ENCODE measurements at regions not wholly inside any gene's neighbourhood (a gene's known extent, or its start where the extent isn't known, plus 50 kb on each side); places are given as distances from the start of the nearest gene placed in this dataset.

DNA sequence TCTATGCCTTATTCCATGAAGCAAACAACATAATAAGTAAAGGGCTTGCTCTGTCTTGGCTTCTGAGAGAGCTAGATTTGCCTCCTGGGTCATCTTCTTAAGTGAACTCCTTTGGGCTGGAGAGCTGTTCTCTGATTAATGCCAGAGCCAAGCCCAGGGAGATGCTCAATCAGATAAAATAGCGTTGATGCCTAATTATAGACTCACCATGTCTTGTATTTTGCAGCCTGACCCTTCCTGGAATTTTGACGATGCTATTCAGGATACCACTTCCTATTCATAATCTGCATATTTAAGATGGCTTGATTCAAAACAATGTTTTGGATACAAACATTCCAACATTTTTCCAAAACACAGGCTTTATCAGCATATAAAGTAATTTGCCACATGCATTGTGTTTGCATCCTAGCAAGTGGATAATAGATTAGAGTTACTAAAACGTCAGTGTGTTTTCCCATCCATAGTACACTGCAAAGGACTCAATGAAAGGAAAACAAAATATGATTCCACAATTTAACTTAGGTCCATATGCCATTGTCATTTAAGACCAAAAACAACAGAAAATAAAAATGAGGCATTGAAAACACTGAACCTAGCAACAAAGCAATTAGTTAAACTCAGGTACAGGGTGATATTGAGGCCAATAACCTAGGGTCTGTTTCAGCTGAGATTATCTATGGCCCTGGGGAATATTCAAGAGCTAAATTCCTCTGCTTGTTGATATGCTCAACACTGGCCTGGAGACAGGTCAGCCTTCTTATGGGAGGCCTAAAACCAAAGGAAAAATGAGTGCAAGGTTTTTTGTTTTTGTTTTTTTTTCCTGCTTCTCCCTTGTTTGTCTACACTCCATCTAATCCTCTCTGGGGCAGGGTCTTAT is 184.2 kb upstream of the FOXN3 start:
- DNase-seq = no peak

DNA sequence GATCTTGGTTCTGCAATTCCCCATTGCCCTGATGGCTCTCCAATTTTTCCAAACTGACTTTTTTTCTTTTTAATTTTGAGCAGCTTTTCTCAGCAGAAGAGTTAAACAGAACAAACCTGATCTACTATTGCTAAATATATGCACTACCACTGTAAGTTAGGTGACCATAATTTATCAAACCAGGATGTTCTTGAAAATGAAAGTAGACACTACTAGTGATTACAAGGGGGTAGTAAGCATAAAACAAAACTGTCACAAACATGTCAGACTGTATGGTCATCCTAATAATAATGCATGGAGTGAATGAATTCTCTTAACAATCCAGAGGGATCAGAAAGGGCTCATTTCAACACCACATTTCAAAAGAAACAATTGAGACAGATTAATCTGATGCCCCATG is 183.0 kb upstream of the FOXN3 start:
- no peak for DNase-seq

DNA sequence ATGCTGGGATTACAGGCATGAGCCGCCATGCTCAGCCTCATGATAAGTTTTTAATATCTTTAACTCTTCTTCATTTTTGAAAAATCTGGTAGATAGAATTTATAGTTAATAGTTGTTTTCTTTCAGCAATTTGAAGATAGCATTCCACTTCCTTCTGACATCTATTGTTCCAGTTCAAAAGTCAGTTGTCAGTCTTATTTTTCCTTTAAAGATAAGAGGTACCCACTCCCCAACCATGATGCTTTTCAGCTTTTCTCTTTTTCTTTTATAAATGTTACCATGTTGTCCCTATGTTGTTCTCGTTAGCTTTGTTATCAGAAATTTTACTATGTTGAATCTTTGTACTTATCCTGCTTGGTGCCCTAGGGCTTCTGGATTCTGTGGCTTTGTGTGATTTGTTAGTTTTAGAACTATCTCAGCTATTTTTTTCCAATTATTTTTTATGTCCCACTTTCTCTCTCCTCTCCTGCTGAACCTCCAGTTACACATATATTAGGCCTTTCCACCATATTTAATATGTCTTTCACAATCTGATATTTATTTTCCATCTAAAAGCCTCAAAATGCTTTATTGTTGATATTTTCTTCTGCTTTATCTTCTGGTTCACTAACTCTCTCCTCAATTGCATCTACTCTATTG is 181.6 kb upstream of the FOXN3 start:
- DNase-seq = no peak

DNA sequence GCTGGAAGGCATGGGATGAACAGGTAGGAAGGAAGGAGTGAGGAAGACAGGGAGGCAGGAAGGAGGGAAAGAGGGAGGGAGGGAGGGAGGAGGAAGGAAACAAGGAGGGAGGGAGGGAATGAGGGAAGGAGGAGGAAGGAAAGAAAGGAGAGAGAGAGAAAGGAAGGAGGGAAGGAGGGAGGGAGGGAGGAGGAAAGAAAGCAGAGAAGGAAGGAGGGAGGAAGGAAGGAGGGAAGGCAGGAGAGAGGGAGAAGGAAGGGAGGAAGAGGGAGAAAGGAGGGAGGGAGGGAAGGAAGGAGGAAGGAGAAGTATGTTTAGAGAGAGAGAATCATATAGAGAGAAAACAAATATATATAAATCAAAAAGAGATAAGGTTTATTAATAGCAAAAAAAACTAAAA is 175.9 kb upstream of the FOXN3 start:
- no peak for DNase-seq

DNA sequence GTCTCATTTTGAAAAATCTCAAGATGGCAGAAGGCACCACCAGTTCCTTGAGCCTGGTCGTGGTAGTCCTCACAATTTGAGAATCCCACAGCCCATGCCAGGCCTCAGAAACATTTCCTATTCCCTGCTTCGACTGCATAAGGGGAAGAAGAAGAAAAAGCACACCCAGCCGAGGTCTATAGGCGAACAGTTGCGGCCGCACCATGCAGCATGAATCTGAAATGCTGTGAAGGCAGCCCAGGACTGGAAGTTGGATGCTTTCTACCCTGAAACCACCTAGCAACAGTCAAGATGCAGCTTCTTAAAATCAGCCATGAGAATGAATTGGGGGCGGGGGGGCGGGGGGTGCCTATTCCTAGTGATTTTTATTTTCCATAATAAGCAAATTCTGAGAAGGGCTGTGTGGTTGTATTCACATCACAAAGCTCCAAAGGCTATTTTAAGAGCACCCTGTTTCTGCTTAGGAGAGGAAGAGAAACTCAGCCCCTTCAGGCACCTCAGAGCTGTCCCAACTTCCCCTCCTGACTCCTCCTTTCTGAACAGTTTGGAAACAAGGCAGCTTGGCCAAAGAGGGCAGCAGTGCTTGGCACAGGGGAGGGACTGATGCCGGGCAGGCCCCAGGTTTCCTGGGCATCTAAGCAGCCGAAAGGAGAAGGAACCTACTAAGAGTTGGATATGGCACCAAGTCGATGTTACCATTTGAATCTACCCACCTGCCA is 172.5 kb upstream of the FOXN3 start:
- no peak for DNase-seq

DNA sequence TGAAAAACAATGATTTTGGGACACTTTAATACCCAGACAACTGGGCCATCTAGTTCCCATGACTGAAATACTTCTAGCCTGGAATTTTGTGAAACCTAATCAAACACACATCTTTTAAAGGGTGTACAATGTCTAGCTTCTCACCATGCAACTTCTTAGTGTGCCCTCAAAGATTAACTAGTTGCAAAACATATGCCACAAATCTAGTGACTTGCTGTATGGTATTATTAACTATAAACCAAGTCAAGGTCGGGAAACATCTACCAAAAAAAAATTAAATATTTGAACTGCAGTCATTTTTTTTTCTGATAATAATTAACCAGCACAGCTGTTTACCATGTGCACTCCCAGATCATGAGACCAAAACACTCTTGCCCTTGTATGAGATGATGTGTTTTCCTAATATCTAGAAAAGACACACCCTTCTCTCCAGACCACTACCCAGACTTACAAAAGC is 171.8 kb upstream of the FOXN3 start:
- DNase-seq = no peak

DNA sequence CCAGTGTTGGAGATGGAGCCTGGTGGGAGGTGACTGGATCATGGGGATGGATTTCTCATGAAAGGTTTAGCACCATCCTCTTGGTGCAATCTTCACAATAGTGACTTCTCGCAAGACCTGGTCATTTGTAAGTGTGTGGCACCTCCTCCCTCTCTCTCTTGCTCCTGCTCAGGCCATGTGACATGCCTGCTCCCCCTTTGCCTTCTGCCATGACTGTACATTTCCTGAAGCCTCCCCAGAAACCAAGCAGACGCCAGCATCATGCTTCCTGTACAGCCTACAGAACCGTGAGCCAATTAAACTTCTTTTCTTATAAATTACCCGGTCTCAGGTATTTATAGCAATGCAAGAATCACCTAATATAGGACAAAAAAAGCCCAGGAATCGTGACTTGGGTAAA is 171.0 kb upstream of the FOXN3 start:
- no peak for DNase-seq

DNA sequence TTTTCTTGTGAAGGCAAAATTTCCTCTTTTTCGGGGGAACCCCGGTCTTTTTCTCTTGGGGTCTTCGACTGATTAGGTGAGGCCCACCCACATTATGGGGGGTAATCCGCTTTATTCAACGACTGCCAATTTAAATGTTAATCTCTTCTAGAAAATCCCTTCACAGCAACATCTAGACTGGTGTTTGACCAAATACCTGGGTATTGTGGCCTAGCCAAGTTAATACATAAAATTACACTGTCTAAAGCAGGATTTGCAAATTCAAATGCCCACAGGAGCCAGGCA is 170.0 kb upstream of the FOXN3 start:
- DNase-seq = no peak

DNA sequence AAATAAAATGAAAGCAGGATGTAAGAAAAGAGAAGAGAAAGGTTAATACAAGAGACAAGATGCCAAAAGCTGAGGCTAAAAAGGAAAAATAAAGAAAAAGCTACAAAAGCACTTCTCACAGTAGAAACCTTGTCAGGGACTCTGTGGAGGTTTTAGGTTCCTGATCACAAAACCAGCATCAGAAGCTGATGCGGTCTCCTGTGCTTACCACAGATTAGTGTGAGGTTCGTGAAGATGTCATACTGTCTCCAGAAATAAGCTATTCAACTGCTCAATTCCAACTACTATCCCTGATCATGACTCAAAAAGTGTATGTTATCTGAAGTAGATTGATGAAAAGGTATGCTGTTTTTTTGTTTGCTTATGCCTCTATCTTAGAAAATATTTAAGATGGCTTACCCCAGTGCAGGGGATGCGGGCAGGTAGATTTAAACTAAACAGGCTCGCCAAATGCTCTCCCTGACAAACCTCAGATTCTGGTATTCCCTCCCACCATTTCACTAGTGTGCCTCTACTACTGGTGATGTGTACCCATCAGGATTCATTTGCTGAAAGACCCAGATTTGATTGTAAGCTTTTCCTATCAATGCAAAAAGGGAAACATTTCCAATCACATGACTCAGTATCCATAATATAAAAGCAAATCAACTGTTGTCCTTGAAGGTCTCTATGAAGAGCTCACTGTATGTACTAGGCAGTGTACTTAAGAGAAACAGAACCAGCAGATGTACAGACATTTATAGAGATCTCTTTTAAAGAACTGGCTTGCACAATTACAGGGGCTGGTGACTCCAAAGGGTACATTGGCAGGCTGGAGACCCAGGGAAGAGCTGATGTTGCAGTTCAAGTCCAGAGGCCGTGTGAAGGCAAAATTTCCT is 169.5 kb upstream of the FOXN3 start:
- no peak for DNase-seq

DNA sequence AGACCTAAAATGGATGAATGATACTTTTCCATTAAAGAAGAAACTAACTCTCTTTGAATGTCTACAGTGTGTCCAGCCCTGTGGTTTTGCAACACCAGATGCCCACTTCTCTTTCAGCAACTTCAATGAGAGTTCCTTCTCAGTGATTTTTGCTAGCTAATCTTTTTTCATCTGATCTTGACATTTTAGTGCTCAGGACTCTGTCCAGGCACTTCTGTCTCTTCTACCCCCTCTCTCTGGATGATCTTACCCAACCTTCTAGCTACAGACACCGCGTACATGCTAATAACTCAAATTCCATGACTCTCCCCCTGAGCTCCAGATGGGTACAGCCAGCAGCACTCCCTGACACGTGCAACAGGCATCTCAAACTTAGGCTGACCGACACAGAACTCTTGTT is 161.1 kb upstream of the FOXN3 start:
- DNase-seq = no peak

DNA sequence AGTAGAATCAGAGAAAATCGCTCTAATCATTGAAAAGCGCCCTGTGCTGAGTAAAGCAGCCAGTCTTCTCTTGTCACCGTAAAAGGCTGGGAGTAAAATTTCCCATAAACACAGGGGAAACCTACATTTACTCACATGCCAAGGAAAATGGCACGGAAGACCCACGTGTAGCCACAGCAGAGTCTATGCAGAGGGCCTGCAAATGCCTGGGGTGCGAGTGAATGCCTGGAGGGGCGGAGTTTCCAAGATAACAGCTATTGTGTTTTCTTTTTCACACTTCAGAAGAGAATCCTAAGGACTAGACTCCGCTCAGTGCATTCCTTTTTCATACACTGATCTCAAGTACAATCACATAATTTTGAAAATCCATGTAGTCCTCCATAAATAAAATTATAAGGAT is 159.9 kb upstream of the FOXN3 start:
- no peak for DNase-seq

DNA sequence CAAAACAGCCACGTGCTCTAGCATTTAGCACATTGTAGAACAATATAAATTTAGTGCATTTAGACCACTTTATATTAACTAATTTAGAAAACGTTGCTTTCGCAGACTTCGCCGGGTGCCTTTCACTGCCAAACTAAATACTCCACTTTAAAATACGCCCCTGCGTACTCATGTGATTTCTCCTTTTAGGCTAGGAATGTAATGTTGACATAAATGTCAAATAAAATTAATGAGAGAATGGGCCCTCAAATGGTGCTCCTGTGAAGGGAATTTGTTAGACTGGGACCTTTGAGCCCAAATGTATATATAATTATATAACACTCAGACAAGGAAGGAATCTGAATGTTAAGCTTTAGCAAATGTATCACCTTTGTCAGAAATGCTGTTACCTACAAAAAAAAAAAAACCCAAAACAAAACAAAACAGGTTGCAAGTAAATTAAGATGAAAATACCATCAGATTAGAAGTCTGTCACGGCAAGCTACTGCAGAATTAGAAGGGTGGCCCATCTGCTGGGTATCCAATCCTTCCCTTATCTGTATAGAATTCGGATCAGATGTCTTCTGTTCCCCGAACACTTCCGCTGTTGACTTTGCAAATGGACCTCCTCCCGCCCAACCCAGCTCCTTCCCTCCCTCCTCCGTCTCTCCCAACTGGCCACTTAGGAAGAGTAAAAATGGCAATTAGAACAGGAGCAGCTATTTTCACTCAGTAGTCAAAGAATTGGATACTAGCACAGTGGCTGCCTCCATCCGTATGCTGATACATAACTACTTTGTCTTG is 159.3 kb upstream of the FOXN3 start:
- DNase-seq = no peak

DNA sequence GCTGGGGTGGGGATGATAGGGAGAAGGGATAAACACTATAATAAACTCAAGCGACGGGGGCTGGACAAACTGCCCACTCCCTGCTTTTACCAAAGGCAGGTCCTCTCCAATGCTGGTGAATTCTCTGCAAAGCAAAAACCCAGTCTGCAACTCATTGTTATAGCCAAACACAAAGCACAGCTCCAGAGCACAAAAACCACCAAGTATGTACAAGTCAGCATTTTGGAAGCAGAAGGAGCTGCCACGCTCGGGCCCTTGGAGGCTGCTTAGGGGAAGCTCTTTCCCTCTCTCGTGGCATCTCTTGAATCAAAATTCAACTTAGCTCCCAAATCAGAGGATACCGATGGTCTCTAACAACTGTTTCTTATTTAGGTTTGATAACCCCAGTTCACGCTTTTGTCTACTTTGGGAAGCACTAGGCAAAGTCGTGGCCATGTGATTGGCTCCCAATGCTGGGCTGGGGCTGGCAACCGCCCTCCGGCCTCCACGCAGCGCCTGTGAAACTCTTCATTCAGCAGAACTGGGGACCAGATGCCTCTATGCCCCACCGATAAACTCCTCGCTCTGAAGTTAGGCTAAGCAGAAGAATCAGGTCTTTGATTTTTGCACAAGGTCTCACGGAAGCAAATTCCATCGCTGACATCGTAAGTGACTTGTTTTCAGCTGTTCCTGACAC is 158.5 kb upstream of the FOXN3 start:
- DNase-seq = no peak

DNA sequence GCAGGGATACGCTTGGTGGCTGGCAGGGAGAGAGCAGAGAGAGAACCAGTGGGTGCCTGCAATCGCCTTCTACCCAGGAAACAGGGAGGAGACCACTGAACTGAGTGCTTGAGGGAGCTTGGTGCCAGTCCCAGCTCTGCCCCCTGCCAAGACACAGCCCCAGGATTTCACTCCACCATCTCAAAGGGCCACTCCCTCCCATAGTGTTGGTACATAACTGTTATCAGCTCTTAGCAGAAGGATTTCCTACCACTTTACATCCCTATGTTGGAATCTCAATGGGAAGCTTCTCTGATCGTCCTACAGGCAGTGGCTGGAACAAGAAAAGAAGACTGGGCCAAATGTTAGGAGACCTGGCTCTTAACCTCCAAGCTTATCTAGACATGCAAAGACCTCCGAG is 157.4 kb upstream of the FOXN3 start:
- DNase-seq = no peak

DNA sequence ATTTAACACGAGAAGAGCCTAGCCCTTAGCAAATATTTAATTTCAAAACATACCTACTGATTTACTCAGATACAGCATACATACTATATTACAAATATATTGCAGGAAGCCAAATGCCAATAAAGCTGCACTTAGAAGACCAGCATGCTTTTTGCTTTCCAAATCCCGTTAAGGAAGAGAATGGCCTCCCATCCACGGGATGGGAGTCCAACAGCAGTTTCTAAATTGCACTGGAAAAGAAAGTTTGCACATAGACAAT is 156.3 kb upstream of the FOXN3 start:
- DNase-seq = no peak

DNA sequence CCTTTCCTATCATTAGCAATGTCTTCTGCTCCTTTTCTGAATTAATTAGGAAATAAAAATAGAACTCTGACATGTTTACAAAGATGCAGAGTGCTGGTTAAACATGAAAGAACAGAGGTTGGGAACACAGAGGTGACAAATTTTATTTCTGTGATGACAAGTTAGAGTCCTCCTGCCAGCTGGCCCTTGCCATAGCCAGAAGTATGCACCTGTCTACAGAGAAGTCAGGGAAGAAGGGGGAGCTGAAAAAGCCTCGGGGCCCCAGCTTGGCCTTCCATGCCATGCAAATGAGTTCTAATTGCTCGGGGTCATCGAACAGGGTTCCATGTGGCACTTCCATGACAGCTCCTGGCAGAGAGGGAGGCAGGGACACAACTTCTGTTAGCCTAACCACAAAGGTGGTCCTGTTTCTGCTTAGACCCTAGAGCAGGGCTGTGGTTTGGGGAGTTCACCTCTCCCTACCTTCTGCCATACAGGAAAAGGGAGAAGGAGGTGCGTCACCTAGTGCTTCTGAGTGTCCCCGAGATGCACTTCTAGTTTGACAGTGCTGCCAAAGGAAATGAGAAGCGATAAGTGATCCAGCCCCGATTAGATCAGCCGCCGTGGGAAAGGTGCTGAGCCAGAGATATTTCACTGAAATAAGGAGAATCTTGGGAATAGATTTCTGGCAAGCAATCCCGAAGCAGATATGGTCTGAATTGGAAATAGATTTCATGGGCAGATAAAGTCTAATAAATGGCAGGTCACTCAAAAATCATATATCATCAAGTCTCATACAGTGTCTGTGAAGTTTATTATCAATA is 155.8 kb upstream of the FOXN3 start:
- no peak for DNase-seq

DNA sequence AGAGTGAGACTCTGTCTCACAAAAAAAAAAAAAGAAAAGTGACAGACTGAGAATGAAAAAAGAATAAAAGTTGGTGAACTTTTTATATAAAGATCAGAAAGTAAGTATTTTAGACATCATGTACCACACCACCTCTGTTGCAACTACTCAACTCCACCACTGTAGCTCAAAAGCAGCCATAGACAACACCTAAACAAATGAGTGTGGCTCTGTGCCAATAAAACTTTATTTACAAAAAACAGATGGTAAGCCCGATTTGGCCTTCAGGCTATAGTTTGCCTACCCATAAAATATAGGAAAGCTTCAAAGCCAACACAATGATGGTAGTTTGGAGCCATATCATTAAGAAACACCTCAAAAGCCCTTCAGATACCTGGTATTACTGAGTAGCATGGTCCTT is 154.5 kb upstream of the FOXN3 start:
- no peak for DNase-seq

DNA sequence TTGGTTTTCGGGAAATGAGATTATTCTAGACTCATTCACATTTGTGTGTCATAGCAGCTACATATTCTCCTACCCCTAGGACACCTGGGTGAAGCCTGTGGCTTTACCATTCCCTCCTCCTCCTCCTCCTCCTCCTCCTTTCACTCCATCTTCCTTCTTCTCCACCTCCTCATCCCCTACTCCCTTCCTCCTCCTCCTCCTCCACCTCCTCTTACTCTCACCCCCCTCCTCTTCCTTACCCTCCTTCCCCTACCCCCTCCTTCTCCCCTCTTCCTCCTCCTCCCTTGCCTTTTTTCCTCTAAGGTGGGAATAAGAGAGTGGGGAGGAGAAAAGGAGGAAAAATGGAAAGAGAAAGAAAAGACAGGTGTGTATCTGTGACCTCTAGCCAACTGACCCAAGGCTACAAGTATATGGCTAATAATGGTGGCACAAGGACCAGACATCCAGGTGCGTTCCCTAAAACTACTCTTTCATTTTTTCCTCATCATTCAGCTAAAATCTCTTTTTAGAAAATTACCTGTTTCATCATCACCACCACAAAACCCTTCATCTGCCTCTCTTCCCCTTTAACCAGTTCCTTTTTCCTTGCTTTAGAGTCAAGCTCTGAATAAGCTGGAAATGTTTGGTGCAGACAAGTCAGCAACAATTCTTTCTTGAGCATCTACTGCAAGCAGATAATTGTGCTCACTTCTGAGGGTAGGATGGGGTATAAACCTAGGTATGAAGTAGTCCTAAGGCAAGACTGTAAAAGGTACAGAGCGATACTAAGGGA is 149.8 kb upstream of the FOXN3 start:
- DNase-seq = no peak

DNA sequence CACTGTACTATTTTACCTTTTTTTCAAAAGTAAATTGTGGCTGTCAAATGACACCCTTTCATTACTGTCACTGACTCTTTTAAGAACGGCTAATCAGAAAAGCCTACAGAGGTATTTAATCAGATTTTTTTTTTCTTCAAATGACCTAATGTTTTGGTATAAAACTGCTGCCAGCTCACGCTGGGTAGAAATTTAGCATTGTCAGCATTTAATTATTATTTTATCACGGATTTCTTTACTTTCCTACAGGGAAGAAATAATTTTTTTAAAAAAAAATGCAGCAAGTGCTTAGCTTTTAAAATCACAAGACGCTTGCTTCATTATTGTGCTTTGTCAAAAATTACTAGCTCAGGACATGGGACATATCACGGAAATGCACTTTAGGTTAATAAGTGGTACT is 149.1 kb upstream of the FOXN3 start:
- DNase-seq = no peak

DNA sequence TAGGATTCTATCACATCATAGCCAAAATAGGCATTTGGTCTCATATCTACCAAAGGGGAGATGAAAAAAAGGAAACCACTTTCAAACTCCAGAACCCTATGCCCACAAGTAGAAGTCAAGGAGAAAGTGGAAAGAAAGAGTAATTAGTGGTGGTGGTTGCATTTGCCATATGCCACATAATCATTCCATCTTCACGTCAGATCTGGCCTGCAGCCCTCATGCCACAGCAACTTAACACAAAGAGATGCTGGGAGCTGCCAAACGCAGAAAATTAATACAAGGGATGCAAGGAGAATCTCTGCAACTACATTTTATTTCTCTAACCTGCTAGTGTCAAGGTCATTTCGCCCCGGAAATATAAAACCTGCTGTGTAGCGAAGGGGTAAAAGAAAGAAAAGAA is 148.6 kb upstream of the FOXN3 start:
- no peak for DNase-seq

Data from COR-L47 (cell line).